Muscle of back (tissue), 3 donors: ENCODE measurements at regions not wholly inside any gene's neighbourhood (a gene's known extent, or its start where the extent isn't known, plus 50 kb on each side); places are given as distances from the start of the nearest gene placed in this dataset.
A peak's percentile ranks its signal among the peaks of the same experiment; 100 is the strongest.
"Not testable (repeated sequence)": the region's sequence is repeated elsewhere in the genome, so short reads cannot be mapped to it uniquely, and the experiment has no call there.

Experiments
- DNase-seq, 3 donors: peaks; one replicate each; pipeline versions ENCODE4 v3.0.0 to v3.0.0-alpha.2; 2013

DNA sequence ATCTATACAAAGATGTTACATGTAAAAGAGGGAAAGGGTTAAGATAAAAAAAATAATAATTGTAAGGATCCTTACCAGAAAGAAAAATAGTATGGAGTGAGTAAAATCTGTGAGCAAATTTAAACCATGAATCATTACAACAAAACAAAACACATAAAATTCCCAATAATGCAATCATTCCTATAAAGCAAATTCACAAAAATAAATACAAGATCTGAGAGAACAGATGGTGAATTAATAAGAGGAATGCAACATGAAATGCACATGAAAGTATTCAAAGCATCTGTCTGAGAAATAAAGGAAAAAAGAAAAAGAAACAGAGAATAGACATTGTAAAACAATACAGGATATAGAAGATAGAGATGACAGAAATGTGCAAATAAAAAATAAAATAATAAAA lies 681.5 kb upstream of the KLHL1 start:
- no peak for DNase-seq

DNA sequence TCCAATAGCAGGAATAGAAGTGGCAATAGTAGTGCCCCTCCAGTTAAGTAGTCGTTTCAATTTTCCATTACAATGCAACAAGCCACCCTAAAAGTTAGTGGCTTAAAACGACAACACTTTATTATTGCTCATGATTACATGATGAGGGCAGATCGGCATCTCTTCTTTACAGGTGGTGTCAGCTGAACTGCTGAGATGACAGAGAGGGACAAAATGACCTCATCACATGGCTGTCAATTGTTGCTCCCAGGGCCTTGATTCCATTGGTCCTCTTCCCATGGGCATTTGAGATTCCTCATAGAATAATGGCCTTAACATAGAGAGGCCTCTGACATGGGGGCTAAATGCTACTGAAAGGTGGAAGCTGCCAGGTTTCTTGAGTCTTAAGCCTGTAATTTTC lies 679.8 kb upstream of the KLHL1 start:
- DNase-seq, result no peak

GRCh38 chr13:70784207-70784989 lies 676.1 kb upstream of the KLHL1 start:
- DNase-seq, result peak in 1 of 3 donors; percentile 15

DNA sequence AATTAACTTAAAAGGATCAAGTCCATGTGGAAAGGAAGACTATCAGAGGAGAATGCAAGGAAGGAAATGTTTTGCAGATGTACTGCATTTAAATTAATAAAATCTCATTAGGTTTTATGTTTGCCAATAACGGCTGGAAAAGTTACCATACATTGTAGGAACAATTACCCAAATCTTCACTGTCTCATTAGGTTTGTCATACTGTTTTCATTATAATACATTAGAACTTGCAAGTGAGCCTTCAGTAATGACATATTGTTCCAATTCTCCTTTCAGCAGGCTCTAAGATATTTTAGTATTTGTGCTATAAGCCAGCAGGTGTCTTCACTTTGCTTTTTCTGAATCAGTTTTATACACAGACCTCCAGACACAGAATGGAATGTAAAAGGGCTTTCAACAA lies 661.6 kb upstream of the KLHL1 start:
- DNase-seq, result peak; percentile 19 to 54 (median 33)

- DNase-seq, result no peak
Measured at GRCh38 chr13:70758932-70759331, 650.7 kb upstream of the KLHL1 start.

DNA sequence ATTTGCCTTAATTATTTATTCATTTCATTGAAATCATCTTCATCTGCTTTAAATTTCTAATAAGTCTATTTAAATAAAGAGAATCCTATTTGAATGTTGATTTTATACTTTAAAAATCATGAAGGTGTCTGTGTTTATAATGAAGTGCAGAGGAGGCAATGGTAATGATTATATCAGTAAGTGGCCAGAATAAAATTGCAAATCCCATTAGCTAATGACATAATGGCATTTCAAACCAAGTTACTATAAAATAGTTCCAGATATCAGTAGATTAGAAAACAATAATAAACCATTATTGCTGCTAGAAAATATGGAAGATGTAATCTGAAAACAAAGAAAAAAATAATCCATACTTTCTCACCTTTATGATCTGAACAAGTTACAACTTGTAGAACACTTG lies 647.8 kb upstream of the KLHL1 start:
- DNase-seq, result no peak

DNA sequence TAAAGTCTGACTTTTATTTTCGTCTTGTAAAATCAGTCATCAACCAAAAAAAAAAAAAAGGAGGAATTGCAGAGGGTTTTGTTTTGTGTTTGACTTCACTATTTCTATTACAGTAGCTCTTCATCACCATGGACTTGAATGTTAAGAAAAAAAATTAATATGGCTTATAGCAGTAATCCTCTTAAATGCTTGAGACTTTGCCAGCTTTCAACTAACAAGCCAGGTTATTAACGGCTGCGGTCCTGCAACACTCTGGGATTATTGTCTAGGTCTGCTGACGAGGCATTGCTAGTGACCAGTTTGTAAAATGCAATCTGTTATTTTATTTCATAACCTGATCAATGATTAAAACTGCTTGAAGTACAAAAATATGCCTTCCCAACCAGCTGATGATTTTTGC lies 647.2 kb upstream of the KLHL1 start:
- no peak for DNase-seq

GRCh38 chr13:70747262-70747661 lies 639.0 kb upstream of the KLHL1 start:
- peak in 1 of 3 donors; percentile 46 for DNase-seq

- not testable (repeated sequence) for DNase-seq
Measured at GRCh38 chr13:70746469-70746868, 638.2 kb upstream of the KLHL1 start.

DNA sequence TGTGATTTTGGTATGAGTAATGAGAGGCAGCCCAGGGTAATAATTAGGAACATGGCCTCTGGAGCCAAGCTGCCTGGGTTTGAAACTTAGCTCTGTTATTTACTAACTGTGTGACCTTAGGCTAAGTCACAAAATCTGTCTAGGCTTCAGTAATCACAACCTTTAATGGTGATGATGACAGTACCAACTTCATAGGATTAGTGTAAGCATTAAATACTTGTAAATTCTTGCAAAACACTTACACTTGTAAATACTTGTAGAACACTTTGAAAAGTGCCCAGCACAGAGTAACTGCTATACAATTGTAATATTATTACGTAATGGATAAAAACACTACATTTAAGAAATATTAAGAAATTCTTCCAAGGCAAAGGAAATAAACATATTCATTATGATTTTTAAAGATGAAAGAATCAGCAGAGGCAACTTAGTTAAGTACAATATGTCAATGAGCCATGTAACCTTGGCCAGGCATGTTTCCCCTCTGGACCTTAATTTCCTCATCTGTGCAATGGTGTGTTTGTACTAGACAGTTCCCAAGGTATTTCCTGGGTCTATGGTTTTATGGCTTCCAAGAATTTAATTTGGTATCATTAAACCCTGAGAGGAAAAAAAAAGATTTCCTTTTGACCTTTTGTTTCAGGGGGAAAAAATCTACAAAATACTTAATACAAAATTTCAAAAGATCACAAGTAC lies 628.5 kb upstream of the KLHL1 start:
- no peak for DNase-seq

- DNase-seq, result no peak
Measured at GRCh38 chr13:70732611-70733010, 624.4 kb upstream of the KLHL1 start.

- DNase-seq, result no peak
Measured at GRCh38 chr13:70729369-70729768, 621.1 kb upstream of the KLHL1 start.

- peak in 1 of 3 donors; percentile 30 for DNase-seq
Measured at GRCh38 chr13:70723732-70724131, 615.5 kb upstream of the KLHL1 start.

GRCh38 chr13:70720386-70720785 lies 612.1 kb upstream of the KLHL1 start:
- peak in 1 of 3 donors; percentile 14 for DNase-seq

GRCh38 chr13:70714993-70715392 lies 606.7 kb upstream of the KLHL1 start:
- DNase-seq, result no peak

GRCh38 chr13:70708775-70709174 lies 600.5 kb upstream of the KLHL1 start:
- DNase-seq, result peak in 2 of 3 donors; percentile 24 to 59

- no peak for DNase-seq
Measured at GRCh38 chr13:70703755-70704154, 595.5 kb upstream of the KLHL1 start.

DNA sequence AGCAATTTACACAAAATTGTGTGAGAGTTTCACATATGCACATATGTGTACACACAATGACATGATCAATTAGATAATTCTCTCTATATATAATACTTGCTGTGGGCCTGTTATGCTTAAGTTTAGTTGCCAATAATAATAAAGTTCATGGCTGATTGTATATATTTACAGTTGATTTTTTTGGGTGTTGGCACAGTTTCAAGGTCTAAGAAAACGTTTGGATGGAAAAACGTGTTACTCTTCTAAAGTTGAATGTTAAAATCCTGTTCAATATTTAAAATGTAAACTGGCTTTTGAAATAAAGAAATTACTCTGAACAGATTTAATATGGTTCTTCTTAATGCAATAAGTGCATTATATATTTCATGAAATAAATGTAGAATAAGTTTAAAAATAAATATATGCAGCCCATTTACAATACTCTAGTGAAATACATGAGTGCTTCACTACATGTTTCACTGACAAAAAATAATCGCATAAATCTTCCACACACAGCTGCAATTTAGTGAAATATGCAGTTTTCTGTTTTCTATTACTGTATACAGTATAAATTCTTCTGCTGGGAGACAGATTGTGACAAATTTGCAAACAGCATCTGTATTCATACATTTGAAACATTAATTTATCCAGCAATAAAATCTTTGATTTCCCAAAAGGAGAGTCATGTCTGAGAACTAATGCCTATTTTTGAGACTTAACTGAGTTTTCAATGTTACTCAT lies 586.9 kb upstream of the KLHL1 start:
- DNase-seq, result peak; percentile 19 to 72 (median 55)

DNA sequence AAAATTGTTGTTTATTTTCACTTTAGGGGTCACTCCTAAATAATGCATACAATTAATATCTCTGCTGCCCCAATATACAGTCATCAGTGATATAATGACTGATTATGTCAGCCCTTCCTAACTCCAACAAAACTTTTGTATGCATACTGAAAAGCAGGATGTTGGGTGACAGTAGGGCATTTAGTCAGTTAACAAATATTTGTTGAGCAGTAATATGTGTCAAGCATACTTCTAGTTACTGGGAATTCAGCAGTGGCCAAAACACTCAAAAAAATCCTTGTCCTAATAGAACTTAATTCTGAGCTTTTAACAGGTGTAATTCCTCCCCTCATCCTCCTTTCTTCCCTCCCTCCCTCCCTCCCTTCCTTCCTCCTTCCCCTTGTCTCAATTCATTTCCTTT lies 560.7 kb upstream of the KLHL1 start:
- no peak for DNase-seq

- DNase-seq, result no peak
Measured at GRCh38 chr13:70668293-70668692, 560.0 kb upstream of the KLHL1 start.

GRCh38 chr13:70666883-70667556 lies 558.8 kb upstream of the KLHL1 start:
- no peak for DNase-seq
